Fibroblast of villous mesenchyme (primary cell): ENCODE measurements at regions not wholly inside any gene's neighbourhood (a gene's known extent, or its start where the extent isn't known, plus 50 kb on each side); places are given as distances from the start of the nearest gene placed in this dataset.
"Not testable (repeated sequence)": the region's sequence is repeated elsewhere in the genome, so short reads cannot be mapped to it uniquely, and the experiment has no call there.

Experiments
- DNase-seq: peaks from one replicate; pipeline ENCODE4 v3.0.0-alpha.2; 2010; ENCODE audit warnings: low read depth
- H3K4me3 ChIP-seq: 2 replicates; pipeline ENCODE4 v1.5.1; 2011; ENCODE audit warnings: low read depth, mild to moderate bottlenecking, low read length
- TF ChIP-seq, protein P1 (sequence below): IDR thresholded peaks from 2 replicates; pipeline ENCODE4 v1.5.1; 2012; ENCODE audit warnings: low read depth, mild to moderate bottlenecking, low read length; ENCODE audit not compliant: insufficient read depth

- H3K4me3 ChIP-seq, result no peak overlapping the region
- TF ChIP-seq, protein P1, sequence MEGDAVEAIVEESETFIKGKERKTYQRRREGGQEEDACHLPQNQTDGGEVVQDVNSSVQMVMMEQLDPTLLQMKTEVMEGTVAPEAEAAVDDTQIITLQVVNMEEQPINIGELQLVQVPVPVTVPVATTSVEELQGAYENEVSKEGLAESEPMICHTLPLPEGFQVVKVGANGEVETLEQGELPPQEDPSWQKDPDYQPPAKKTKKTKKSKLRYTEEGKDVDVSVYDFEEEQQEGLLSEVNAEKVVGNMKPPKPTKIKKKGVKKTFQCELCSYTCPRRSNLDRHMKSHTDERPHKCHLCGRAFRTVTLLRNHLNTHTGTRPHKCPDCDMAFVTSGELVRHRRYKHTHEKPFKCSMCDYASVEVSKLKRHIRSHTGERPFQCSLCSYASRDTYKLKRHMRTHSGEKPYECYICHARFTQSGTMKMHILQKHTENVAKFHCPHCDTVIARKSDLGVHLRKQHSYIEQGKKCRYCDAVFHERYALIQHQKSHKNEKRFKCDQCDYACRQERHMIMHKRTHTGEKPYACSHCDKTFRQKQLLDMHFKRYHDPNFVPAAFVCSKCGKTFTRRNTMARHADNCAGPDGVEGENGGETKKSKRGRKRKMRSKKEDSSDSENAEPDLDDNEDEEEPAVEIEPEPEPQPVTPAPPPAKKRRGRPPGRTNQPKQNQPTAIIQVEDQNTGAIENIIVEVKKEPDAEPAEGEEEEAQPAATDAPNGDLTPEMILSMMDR, result no peak
- DNase-seq, result no peak
Measured at GRCh38 chr4:18439311-18439710, 417.8 kb upstream of the LCORL start.

GRCh38 chr4:18435781-18436180 lies 414.2 kb upstream of the LCORL start:
- H3K4me3 ChIP-seq, result no peak overlapping the region
- TF ChIP-seq, protein P1, result no peak
- no peak for DNase-seq

DNA sequence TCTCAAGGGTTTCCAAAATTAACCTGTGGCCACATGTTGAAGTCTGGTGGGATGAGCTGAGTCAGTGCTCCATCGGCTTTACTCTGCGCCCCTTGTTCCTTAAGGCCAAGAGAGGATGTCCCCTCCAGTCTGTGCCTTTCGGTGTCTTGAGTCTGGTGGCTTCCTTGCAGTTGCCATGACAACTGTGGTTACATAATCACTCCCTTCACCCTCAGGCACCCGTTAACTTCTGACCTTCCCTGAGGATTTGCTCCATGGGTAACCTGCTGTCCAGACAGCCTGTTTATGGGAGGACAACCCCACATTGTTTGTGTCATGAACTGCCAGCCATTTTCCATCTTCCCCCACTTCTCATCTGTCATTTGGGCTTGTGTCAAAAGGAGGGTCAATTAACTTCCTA lies 401.1 kb upstream of the LCORL start:
- TF ChIP-seq, protein P1, result no peak
- no peak for DNase-seq
- no peak overlapping the region for H3K4me3 ChIP-seq

- DNase-seq, result no peak
- no peak overlapping the region for H3K4me3 ChIP-seq
- TF ChIP-seq, protein P1, result no peak
Measured at GRCh38 chr4:18421519-18421918, 400.0 kb upstream of the LCORL start.

- TF ChIP-seq, protein P1, result no peak
- no peak for DNase-seq
- H3K4me3 ChIP-seq, result no peak overlapping the region
Measured at GRCh38 chr4:18419780-18420179, 398.2 kb upstream of the LCORL start.

DNA sequence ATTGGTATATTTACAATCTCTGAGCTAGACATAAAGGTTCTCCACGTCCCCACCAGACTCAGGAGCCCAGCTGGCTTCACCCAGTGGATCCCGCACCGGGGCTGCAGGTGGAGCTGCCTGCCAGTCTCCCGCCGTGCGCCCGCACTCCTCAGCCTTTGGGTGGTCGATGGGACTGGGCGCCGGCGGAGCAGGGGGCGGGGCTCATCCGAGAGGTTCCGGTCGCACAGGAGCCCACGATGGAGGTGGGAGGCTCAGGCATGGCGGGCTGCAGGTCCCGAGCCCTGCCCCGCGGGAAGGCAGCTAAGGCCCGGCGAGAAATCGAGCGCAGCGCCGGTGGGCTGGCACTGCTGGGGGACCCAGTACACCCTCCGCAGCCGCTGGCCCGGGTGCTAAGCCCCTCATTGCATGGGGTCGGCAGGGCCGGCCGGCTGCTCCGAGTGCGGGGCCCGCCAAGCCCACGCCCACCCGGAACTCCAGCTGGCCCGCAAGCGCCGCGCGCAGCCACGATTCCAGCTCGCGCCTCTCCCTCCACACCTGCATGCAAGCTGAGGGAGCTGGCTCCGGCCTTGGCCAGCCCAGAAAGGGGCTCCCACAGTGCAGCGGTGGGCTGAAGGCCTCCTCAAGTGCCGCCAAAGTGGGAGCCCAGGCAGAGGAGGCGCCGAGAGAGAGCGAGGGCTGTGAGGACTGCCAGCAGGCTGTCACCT lies 396.8 kb upstream of the LCORL start:
- H3K4me3 ChIP-seq, result not testable (repeated sequence)

DNA sequence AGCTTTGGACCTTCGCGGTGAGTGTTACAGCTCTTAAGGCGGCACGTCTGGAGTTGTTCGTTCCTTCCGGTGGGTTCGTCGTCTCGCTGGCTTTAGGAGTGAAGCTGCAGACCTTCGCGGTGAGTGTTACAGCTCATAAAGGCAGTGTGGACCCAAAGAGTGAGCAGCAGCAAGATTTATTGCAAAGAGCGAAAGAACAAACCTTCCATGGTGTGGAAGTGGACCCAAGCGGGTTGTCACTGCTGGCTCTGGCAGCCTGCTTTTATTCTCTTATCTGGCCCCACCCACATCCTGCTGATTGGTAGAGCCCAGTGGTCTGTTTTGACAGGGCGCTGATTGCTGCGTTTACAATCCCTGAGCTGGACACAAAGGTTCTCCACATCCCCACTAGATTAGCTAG lies 396.1 kb upstream of the LCORL start:
- not testable (repeated sequence) for DNase-seq, H3K4me3 ChIP-seq

More for the DNA sequence above, 396.8 kb upstream of the LCORL start:
- DNase-seq, result not testable (repeated sequence)

DNA sequence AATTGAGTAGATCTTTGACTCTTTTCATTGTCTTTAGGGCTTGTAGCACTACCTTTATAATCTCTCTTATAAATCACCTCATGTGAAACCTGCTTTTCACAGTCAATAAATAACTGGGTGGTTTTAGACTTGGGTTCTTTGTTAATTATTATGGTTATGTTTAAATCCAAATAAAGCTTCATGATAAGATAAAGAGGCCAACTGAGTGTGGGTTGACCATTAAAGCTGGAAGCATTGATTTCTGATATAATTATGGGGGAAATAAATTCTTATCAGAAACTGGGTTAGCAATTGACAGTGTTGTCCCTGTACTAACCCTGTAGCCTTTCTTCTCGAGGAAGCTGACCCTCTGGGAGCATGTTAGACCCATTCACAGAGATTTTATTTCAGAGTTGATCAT lies 384.7 kb upstream of the LCORL start:
- no peak overlapping the region for H3K4me3 ChIP-seq
- TF ChIP-seq, protein P1, result no peak
- no peak for DNase-seq
